WTC11 (cell line): ENCODE measurements at regions not wholly inside any gene's neighbourhood (a gene's known extent, or its start where the extent isn't known, plus 50 kb on each side); places are given as distances from the start of the nearest gene placed in this dataset.

ENCODE experiments used
- ELF4 ChIP-seq: sonication (generic); formaldehyde crosslinking; IDR thresholded peaks from 2 replicates; pipeline ENCODE4 v1.8.1; 2022; ENCODE audit warnings: low read depth, mild to moderate bottlenecking, moderate library complexity, missing genetic modification reagents
- ESRRA ChIP-seq: sonication (generic); formaldehyde crosslinking; IDR thresholded peaks from 2 replicates; pipeline ENCODE4 v1.8.1; 2022; ENCODE audit warnings: mild to moderate bottlenecking, missing genetic modification reagents, borderline replicate concordance
- ETV6 ChIP-seq: sonication (generic); formaldehyde crosslinking; IDR thresholded peaks from 2 replicates; pipeline ENCODE4 v1.8.1; 2022; ENCODE audit warnings: mild to moderate bottlenecking, missing genetic modification reagents
- FOXJ3 ChIP-seq: sonication (generic); formaldehyde crosslinking; IDR thresholded peaks from 2 replicates; pipeline ENCODE4 v1.9.0; 2021; ENCODE audit warnings: missing genetic modification reagents, mild to moderate bottlenecking, borderline replicate concordance
- FOXP1 ChIP-seq: sonication (generic); formaldehyde crosslinking; IDR thresholded peaks from 2 replicates; pipeline ENCODE4 v1.8.0; 2022; ENCODE audit warnings: missing genetic modification reagents, mild to moderate bottlenecking, moderate library complexity, borderline replicate concordance
- NR1H2 ChIP-seq: sonication (generic); formaldehyde crosslinking; IDR thresholded peaks from 2 replicates; pipeline ENCODE4 v1.9.0; 2021; ENCODE audit warnings: mild to moderate bottlenecking, moderate library complexity, missing genetic modification reagents
- SMAD3 ChIP-seq: sonication (generic); formaldehyde crosslinking; IDR thresholded peaks from 2 replicates; pipeline ENCODE4 v1.8.0; 2022; ENCODE audit warnings: missing genetic modification reagents, mild to moderate bottlenecking, borderline replicate concordance
- TF ChIP-seq, protein P1 (sequence below): fragments of 200-600 bp; IDR thresholded peaks from 2 replicates; pipeline ENCODE4 v1.8.0; 2022; ENCODE audit warnings: antibody characterized with exemption
- TF ChIP-seq, protein P2 (sequence below): sonication (generic); formaldehyde crosslinking; IDR thresholded peaks from 2 replicates; pipeline ENCODE4 v1.8.1; 2022; ENCODE audit warnings: low read depth, mild to moderate bottlenecking, moderate library complexity, missing genetic modification reagents, borderline replicate concordance
- TF ChIP-seq, protein P3 (sequence below): sonication (generic); formaldehyde crosslinking; IDR thresholded peaks from 2 replicates; pipeline ENCODE4 v1.8.0; 2022; ENCODE audit warnings: mild to moderate bottlenecking, missing genetic modification reagents
- TF ChIP-seq, protein P4 (sequence below): sonication (generic); formaldehyde crosslinking; conservative IDR thresholded peaks from 2 replicates; pipeline ENCODE4 v1.8.1; 2023; ENCODE audit warnings: mild to moderate bottlenecking, low read depth, missing genetic modification reagents, moderate library complexity

DNA sequence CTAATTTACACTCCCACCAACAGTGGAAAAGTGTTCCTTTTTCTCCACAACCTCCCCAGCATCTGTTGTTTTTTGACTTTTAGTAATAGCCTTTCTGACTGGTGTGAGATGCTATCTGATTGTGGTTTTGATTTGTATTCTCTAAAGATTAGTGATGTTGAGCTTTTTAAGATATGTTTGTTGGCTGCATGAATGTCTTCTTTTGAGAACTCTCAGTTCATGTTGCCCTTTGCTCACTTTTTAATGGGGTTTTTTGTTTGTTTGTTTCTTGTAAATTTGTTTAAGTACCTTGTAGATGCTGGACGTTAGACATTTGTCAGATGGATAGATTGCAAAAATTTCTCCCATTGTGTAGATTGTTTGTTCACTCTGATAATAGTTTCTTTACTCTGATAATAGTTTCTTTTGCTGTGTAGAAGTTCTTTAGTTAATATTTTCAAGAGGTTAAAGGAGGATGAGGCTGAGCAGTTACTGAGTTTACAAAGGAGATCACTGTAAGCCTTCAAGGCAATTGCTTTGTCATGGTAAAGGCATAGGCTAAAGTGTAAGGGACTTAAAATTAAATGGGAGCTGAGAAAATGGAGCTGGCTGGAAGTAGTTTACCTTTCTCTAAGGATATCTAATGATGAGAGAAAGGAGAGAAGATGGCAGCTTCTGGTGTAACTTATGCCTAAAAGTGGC lies 323.4 kb downstream of the PCDH7 start:
- TF ChIP-seq, protein P1, sequence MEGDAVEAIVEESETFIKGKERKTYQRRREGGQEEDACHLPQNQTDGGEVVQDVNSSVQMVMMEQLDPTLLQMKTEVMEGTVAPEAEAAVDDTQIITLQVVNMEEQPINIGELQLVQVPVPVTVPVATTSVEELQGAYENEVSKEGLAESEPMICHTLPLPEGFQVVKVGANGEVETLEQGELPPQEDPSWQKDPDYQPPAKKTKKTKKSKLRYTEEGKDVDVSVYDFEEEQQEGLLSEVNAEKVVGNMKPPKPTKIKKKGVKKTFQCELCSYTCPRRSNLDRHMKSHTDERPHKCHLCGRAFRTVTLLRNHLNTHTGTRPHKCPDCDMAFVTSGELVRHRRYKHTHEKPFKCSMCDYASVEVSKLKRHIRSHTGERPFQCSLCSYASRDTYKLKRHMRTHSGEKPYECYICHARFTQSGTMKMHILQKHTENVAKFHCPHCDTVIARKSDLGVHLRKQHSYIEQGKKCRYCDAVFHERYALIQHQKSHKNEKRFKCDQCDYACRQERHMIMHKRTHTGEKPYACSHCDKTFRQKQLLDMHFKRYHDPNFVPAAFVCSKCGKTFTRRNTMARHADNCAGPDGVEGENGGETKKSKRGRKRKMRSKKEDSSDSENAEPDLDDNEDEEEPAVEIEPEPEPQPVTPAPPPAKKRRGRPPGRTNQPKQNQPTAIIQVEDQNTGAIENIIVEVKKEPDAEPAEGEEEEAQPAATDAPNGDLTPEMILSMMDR: no peak
- no peak for TF ChIP-seq ETV6
- TF ChIP-seq FOXP1 (CRISPR knock-in tag): no peak
- TF ChIP-seq SMAD3 (CRISPR knock-in tag): no peak
- TF ChIP-seq, protein P2, sequence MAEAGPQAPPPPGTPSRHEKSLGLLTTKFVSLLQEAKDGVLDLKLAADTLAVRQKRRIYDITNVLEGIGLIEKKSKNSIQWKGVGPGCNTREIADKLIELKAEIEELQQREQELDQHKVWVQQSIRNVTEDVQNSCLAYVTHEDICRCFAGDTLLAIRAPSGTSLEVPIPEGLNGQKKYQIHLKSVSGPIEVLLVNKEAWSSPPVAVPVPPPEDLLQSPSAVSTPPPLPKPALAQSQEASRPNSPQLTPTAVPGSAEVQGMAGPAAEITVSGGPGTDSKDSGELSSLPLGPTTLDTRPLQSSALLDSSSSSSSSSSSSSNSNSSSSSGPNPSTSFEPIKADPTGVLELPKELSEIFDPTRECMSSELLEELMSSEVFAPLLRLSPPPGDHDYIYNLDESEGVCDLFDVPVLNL: no peak
- TF ChIP-seq FOXJ3: no peak
- TF ChIP-seq, protein P3, sequence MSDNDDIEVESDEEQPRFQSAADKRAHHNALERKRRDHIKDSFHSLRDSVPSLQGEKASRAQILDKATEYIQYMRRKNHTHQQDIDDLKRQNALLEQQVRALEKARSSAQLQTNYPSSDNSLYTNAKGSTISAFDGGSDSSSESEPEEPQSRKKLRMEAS: no peak
- TF ChIP-seq, protein P4, sequence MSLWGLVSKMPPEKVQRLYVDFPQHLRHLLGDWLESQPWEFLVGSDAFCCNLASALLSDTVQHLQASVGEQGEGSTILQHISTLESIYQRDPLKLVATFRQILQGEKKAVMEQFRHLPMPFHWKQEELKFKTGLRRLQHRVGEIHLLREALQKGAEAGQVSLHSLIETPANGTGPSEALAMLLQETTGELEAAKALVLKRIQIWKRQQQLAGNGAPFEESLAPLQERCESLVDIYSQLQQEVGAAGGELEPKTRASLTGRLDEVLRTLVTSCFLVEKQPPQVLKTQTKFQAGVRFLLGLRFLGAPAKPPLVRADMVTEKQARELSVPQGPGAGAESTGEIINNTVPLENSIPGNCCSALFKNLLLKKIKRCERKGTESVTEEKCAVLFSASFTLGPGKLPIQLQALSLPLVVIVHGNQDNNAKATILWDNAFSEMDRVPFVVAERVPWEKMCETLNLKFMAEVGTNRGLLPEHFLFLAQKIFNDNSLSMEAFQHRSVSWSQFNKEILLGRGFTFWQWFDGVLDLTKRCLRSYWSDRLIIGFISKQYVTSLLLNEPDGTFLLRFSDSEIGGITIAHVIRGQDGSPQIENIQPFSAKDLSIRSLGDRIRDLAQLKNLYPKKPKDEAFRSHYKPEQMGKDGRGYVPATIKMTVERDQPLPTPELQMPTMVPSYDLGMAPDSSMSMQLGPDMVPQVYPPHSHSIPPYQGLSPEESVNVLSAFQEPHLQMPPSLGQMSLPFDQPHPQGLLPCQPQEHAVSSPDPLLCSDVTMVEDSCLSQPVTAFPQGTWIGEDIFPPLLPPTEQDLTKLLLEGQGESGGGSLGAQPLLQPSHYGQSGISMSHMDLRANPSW: no peak
- TF ChIP-seq NR1H2 (CRISPR knock-in tag): no peak
- no peak for TF ChIP-seq ELF4 (CRISPR knock-in tag)
- no peak for TF ChIP-seq ESRRA (CRISPR knock-in tag)
